Retinal pigment epithelial cell (primary cell): ENCODE measurements at regions not wholly inside any gene's neighbourhood (a gene's known extent, or its start where the extent isn't known, plus 50 kb on each side); places are given as distances from the start of the nearest gene placed in this dataset.

ENCODE experiments used
- DNase-seq: peaks from one replicate; pipeline ENCODE4 v3.0.0-alpha.2; 2010; ENCODE audit warnings: low read depth
- H3K4me3 ChIP-seq: 2 replicates; pipeline ENCODE4 v1.5.1; 2011; ENCODE audit warnings: mild to moderate bottlenecking, low read length, control low read depth, moderate library complexity
- TF ChIP-seq, protein P1 (sequence below): conservative IDR thresholded peaks from 2 replicates; pipeline ENCODE4 v1.5.1; 2011; ENCODE audit warnings: low read depth, low read length, control low read depth, inconsistent platforms

DNA sequence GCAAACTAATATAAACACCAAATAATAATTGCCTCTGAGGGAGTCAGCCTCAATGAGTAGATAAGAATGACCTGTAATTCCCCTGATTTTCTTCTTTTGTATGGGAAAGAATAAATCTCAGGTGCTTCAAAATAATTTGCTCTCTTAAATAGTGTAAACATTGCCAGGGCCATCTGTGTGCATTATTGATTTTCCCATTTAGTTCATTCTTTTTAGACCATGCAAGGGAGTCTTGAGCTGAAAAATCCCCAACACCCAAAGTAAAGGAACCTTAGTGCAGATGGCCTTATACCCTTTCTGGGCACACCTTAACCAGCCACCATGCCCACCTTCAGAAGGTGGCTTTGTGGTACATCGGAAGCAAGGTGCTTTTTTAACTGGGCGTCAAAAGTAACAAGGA is 267.2 kb downstream of the TMEM114 start:
- TF ChIP-seq, protein P1, sequence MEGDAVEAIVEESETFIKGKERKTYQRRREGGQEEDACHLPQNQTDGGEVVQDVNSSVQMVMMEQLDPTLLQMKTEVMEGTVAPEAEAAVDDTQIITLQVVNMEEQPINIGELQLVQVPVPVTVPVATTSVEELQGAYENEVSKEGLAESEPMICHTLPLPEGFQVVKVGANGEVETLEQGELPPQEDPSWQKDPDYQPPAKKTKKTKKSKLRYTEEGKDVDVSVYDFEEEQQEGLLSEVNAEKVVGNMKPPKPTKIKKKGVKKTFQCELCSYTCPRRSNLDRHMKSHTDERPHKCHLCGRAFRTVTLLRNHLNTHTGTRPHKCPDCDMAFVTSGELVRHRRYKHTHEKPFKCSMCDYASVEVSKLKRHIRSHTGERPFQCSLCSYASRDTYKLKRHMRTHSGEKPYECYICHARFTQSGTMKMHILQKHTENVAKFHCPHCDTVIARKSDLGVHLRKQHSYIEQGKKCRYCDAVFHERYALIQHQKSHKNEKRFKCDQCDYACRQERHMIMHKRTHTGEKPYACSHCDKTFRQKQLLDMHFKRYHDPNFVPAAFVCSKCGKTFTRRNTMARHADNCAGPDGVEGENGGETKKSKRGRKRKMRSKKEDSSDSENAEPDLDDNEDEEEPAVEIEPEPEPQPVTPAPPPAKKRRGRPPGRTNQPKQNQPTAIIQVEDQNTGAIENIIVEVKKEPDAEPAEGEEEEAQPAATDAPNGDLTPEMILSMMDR = no peak
- no peak for DNase-seq
- no peak overlapping the region for H3K4me3 ChIP-seq

DNA sequence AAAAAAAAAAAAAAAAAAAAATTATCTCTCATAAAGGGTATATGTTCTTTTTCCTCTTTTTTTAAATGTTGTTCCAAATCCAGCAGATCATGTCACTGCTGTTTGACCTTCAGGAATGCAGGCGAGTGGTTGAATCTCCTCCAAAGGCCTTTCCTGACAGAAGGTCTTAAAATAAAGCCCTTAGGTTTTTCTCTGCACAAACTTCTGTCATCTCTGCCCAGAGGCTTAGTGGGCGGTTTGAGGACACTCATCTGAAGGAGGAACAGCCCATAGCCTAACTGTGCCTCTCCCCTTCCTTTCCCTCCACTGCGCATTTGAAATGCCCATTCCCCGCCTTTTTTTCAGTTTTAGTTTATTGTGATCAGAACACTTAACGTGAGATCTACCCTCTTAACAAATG is 270.2 kb downstream of the TMEM114 start:
- no peak for DNase-seq
- no peak overlapping the region for H3K4me3 ChIP-seq
- TF ChIP-seq, protein P1 = no peak

DNA sequence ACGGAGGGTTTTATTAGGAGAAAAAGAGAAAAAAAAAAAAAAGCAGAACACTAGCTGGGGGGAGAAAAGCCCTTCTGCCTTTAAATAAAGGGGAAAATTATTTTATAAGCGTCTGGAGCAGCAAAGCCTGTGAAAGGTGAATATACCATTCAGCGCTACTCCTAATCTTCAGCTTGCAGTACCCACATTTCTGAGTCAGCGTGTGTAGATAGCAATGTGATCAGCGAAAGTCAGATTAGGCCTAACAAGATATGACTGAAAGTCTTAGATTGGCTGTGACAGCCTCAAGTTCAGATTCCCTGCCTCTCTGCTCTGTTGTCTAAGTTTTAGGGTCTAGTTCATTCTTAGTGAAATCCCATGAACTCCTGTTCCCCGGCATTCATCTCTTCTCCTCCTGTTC is 279.5 kb downstream of the TMEM114 start:
- DNase-seq = no peak
- TF ChIP-seq, protein P1 = no peak
- no peak overlapping the region for H3K4me3 ChIP-seq

DNA sequence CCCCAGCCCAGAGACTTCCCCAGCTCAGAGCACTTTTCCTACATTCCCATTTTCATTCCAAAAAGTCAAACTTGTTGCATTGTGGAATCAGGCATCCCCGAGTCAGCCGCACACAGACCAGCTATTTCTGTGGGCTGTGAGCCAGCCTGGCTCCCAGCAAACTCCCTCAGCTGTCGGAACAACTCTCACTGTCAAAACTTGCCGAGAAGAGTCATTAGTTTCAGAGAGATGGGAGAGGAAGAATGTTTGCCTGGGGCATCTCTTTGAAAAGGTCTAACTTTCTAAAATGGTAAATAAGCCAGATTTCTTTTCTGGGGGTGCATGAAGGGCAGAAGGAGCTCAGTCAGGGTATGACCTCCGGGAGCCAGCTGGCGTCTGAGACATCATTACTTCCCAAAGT is 280.0 kb downstream of the TMEM114 start:
- H3K4me3 ChIP-seq = no peak overlapping the region
- DNase-seq = no peak
- TF ChIP-seq, protein P1 = no peak

DNA sequence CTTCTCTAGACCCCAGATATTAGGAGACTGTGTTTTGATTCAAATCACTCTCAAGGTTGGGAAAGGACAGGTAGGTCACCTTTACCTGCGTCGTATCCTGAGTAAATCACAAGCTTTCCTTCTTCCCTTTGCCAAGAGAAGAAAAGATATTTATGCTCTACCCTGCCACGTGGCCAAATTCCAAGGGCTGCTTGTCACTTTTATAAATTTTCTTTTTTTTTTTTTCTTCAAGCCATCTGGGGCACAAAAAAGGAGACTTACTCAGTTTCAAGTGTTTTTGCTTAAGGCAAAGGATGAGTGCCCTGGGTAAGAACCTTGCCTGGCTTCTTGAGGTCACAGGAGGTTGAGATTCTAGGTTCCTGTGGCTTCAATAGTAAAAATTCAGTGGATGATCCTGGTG is 285.1 kb downstream of the TMEM114 start:
- TF ChIP-seq, protein P1 = no peak
- DNase-seq = no peak
- H3K4me3 ChIP-seq = no peak overlapping the region

DNA sequence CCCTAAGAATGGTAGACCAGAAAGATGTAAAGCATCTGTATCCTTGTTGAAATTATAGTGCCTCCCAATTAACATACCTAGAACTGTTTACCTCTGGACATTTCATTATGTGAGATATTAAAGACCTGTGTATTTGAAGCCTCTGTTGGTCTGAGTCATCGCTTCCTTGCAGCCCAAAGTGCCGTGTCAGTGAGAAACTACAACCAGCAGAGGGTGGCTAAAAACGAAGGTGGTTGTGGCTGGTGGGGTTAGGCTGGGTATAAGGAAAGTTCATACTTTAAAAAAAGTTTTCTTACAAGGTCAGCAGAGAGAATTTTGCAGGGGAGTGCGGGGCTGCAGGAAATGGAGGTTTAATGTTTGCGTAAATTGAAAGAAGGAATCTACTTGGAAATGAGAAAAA is 290.7 kb downstream of the TMEM114 start:
- TF ChIP-seq, protein P1 = no peak
- H3K4me3 ChIP-seq = no peak overlapping the region
- DNase-seq = no peak

DNA sequence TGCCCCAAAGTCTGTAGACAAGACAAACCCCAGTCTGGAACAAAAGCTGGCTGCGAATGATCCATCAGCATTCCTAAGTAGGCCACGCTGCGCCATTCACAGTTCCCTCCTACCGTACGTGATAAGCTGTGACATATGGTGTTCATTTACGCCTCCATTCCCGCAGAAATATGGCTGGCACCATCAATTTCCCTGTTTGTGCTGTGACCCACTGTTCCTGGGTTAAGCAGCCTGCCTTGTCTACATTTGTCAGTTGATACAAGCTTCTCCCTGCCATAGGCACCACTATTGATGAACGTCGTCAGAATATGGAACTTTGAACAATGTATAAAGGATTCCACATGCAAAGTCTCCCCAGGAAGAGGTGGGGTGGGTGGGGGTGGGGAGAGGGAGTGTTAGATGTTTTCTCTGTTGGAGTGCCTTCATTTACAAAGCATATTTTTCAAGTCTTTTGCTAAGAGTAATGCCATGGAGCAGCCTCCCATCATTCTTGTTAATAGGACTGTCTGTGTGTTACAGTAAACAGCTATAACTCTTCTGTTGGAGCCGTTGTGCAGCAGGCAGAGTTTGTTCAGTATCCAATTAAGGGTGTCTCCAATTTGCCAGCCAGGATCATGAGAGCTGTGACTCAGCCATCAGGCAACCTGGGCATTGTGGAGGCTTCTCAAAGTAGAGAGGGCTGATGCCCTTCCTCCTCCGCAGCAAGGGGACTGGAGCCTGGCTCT is 294.6 kb downstream of the TMEM114 start:
- no peak overlapping the region for H3K4me3 ChIP-seq
- no peak for DNase-seq
- TF ChIP-seq, protein P1 = no peak
